T47D (cell line): ENCODE measurements at regions not wholly inside any gene's neighbourhood (a gene's known extent, or its start where the extent isn't known, plus 50 kb on each side); places are given as distances from the start of the nearest gene placed in this dataset.
"Not testable (repeated sequence)": the region's sequence is repeated elsewhere in the genome, so short reads cannot be mapped to it uniquely, and the experiment has no call there.

Source experiments
- DNase-seq, 2 experiments: peaks; one replicate each; pipeline versions ENCODE4 v3.0.0 to v3.0.0-alpha.2; 2011 to 2012; ENCODE audit warnings: low read depth in 1 of 2, low spot score in 1 of 2
- JUND ChIP-seq: IDR thresholded peaks from 2 replicates; pipeline ENCODE4 v1.6.1; 2012; ENCODE audit warnings: low read depth
- in situ Hi-C: cut with HindIII; loops from 2 replicates; pipeline ENCODE4 v1.10.0; 2016; ENCODE audit warnings: low sequenced_read_pairs, low pct_unique_long_range_greater_than_20kb

DNA sequence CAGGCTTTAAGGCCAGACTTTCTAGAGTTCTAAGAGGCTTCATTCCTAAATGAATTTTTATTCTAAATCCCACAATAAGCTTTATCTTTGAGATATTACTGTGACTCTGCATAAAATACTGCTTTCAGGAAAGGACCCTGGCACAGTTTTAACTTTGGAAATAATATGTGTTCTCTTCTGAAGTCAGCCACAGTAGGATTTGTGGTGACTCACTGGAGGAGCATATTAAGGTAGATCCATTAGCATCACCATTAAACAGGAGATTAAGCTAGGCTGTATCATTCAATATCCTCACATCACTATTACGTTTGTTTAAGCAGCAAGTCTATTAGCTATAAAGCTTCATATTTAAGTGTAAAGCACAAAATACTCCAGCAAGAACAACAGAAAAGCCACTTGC is 186.1 kb upstream of the IZUMO3 start:
- in situ Hi-C loops, result no loop called here
- no peak for TF ChIP-seq JUND

DNA sequence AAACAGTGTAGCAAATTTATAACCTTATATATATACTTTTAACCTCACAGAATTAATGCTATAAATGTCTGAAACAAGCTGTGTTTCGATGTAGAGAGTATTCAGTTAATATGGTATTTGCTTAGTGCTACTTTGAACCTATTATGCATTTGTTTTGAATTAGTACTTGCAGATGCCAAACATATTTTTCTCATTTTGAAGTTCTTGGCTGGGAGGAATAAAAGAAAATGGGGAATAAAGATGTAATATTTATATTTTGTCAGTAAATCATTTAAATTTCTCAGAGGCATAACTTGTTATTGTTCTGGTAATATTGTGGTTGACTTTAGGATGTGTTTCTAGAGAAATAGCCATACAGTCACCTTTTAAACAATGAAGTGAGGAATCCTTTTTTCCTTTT is 175.9 kb upstream of the IZUMO3 start:
- in situ Hi-C loops, result no loop called here
- TF ChIP-seq JUND, result no peak
- no peak for DNase-seq

More for the DNA sequence above, 186.1 kb upstream of the IZUMO3 start:
- DNase-seq, result no peak

DNA sequence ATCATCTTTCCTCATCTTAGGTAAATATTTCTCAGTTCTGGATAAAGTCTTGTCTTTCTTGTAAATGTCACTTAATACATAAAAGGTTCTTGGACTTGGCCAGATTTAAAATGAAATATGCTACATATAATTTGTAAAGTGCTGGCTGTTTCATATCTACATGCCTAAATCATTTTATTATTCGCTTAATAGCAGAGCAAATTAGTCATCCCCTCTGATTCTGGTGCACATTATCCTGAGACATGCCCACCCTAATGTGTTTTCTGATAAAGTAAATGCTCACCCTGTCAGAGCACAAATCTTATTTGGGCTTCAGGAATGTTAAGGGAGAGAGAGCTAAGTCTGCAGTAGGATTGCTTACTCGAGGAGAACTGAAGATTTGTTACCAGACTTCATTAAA is 166.5 kb upstream of the IZUMO3 start:
- in situ Hi-C loops, result no loop called here
- no peak for DNase-seq
- TF ChIP-seq JUND, result no peak

DNA sequence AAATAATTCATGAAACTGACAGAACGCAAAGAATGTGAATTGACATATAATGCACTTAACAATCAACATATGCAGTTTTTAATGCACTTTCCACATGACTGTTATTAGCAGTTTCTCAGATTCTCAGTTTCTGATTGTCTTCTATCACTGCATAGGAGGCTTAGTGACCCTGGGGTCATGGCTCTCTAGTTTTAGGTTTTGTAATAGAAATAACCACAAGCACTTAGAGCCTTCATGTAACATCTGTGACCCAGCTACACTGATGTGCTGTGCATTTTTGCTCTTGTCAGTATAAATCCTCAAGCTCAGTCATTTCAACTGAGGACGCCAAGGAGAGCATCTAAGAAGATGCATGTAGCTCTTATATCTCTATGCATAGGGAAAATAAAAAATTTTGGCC is 163.1 kb upstream of the IZUMO3 start:
- in situ Hi-C loops, result no loop called here
- no peak for DNase-seq
- no peak for TF ChIP-seq JUND

DNA sequence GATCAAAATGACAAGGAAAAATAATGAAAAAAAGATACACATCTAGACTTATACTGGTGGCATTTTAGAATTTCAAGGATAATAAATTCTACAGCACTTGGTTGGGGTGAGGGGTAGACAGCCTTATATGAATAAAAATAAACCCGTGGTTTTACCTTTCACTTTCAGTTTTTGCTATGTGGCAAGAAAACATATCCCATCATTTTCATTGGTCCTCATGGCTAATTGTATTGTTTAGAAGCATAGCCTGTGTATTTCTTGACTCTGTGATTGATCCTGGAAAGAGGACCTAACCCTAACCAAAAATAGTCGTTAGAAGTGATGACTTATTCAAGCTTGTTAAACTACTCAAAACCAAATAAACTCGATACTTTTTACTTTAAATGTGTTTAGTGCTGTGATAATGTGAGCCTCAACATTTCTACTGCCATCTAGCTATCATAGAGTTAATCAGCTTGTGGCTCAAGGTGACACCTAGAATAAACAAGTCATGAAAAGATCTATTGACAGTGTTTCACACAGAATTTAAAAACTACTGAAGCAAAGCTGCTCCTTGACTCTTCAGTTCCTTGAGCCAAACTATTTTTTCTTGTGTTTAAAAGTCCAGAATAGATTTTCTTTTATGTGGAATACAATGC is 153.3 kb upstream of the IZUMO3 start:
- no peak for DNase-seq
- no peak for TF ChIP-seq JUND
- in situ Hi-C loops, result no loop called here

DNA sequence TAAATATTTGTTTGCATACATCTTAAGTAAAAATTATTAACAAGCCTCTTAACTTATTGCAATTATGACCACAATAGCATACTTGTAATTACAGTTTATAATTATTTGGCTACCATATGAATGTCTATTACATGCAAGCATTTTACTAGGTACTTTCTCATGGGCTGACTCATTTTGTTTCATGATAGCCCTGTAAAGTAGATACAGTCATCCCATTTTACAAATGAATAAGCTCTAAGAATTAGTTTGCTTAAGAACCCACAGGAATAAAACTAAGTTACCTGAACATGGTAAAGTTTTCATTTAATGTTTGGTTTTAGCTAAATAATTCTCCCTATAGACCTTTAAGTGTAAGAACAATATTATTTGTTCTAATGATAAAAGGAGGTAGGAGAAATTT is 126.6 kb upstream of the IZUMO3 start:
- DNase-seq, result no peak
- TF ChIP-seq JUND, result no peak
- in situ Hi-C loops, result no loop called here

DNA sequence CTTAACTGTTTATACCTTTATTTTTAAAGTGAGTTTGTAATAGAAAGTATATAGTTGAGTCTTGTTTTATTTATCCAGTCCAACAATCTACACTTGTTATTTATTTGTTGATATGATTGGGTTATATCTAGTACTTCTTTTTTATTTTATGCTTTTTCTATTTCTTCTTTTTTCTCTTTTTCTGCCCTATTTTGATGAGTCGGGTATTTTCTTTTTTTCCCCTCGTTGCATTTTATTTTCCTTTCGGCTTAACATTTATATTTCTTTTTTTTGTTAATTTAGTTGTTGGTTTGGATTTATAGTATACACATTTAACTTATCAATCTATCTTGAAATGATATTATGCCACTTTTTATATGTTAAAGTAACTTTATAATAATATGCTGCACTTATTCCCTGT is 111.7 kb upstream of the IZUMO3 start:
- DNase-seq, result no peak
- in situ Hi-C loops, result no loop called here
- no peak for TF ChIP-seq JUND

DNA sequence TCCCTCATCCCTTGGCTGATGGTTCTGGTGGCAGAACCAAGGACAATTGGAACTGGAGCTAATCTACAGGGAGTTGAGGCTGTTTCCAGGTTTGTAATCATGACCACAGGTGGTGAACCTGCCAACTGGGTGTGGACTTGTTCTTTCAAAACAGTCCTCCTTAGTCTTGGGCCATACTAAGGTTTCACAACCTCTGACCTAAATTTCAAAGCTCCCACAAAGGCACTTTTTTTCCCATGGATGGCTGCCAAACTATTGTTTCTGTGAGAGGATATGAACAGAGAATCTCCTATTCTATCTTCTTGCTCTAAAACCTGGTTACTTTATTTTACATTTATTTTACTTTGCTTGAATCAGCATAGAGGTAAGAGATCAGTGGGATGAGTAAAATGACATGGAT is 106.5 kb upstream of the IZUMO3 start:
- in situ Hi-C loops, result no loop called here
- no peak for TF ChIP-seq JUND
- no peak for DNase-seq

DNA sequence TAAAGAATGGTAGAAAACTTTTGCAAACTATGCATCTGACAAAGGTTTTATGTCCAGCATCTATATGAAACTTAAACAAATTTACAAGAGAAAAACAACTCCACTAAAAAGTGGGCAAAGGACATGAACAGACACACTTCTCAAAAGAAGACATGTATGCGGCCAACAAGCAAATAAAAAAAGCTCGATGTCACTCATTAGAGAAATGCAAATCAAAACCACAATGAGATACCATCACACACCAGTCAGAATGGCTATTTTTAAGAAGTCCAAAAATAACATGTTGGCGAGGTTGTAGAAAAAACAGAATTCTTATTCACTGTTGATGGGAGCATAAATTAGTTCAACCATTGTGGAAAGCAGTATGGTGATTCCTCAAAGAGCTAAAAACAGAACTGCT is 83.1 kb upstream of the IZUMO3 start:
- in situ Hi-C loops, DNase-seq: not testable (repeated sequence)

DNA sequence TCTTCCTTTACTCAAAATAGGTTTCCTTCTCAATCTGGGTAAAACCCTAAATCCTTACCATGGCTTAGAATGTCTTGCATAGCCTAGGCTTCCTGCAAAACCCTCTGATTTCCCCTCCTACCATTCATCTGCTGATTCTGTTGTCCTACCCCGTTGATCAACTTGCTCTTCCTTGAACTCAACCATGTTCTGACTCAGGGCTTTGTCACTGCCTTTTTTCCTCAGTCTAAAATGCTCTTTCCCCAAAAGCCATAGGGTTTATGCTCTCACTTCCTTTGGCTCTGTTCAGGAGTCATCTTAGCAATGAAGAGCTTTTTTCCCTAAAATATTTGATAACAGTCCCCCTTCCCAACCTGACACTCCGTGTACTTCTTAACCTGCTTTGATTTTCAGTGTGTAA is 79.4 kb upstream of the IZUMO3 start:
- DNase-seq, result no peak
- in situ Hi-C loops, result no loop called here
- no peak for TF ChIP-seq JUND

DNA sequence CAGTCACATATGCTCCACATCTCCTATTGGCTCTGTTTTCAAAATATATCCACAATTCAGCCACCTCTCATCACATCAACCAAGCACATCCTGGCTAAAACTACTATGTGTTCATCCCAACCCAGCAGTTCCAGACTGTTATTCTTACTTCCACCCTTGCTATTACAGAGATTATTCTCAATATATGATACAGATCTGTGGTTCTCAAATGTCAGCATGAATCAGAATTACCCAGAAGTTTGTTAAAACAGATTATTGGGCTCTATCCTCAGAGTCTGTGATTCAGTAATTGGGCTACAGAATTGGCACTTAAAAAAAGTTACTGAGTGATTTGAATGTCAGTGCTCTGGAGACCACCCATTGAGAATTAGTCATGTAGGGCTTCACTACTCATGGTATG is 78.8 kb upstream of the IZUMO3 start:
- TF ChIP-seq JUND, result no peak
- DNase-seq, result no peak
- in situ Hi-C loops, result no loop called here

DNA sequence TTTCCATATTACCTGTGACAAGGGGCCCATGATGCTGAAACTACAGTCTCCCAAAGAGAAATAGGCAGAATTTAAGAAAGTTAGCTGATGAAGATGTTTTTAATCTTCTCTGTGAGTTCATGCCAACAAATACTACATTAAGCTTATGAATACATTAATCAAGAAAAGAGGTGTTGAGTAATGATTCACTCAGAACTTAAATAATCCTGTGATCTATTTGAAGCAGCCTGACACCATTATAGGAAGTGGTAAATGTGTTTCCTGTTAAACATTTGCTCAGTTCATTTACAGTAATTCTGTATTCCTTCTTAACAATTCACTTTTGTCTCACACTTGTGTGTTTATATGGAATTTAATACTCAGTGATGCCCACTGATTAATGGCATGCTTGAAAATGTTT is 75.0 kb upstream of the IZUMO3 start:
- no peak for TF ChIP-seq JUND
- DNase-seq, result no peak
- in situ Hi-C loops, result no loop called here

DNA sequence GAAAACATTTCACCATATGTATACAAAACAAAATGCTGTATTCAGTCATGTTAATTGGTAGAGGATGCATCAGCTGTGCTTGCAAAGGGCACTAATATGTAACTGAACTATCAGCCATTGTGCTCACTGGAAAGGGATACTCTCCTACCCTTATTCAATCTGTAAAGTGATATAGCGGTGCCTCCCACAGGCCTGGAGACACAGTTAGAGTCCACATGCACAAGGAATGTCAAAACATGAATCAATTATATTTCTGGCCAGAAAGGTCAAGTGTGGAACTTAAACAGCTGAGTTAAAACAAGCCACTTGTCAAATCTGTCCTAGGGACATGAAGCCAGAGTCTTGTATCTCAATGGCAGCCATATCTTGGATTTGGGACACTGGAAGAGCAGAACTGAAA is 71.2 kb upstream of the IZUMO3 start:
- in situ Hi-C loops, result no loop called here
- TF ChIP-seq JUND, result no peak
- DNase-seq, result no peak

DNA sequence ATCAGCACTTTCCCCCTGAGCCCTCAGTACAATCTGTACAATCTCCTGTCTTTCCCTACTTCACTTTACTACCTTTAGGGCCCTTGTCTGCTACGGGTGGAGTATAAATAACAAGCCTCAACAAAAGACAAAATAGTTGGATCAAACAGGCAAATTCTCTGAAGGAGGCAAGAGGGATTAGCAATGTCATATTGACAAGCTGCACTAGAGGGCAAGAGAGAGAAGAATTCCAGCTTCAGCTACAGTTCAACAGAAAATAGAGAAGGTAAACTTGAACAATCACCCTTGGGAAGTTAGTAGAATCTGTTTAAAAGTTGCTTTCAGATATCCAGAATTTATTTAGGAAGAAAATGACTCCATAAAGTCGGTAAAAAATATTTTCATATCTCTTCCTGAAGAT is 68.4 kb upstream of the IZUMO3 start:
- DNase-seq, result peak; percentile 6 to 46
- TF ChIP-seq JUND, result no peak
- in situ Hi-C loops, result no loop called here

DNA sequence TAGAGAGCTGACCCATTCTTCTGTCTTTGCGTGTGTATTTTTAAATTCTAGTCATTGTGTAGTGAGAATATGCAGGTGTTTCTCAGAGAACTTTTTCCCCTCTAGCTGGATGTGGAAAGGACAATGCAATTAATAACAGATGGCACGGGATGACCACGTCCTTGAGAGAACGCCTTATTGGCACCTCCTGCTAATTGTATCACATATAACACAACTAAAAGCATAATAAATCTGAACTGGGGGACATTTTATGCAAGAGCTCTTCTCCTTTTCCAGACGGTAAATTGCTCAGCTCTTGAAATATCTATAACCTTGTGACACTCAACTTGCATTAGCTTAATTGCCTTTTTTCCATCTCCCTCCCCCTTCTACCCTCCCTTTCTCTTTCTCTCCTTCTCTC is 62.9 kb upstream of the IZUMO3 start:
- no peak for TF ChIP-seq JUND
- DNase-seq, result no peak
- in situ Hi-C loops, result no loop called here
